Hepatocyte (in vitro differentiated cells): ENCODE measurements at regions not wholly inside any gene's neighbourhood (a gene's known extent, or its start where the extent isn't known, plus 50 kb on each side); places are given as distances from the start of the nearest gene placed in this dataset.
"Not testable (repeated sequence)": the region's sequence is repeated elsewhere in the genome, so short reads cannot be mapped to it uniquely, and the experiment has no call there.

Experiments used
- EZH2 ChIP-seq: fragments of 200-600 bp; sonication (generic); IDR thresholded peaks from 2 replicates; pipeline ENCODE4 v1.6.1; 2016; ENCODE audit warnings: antibody characterized with exemption, mild to moderate bottlenecking, borderline replicate concordance
- EZH2phosphoT487 ChIP-seq: fragments of 200-600 bp; sonication (generic); IDR thresholded peaks from one replicate; pipeline ENCODE4 v1.6.1; 2018; ENCODE audit warnings: antibody characterized with exemption, mild to moderate bottlenecking, low read depth, moderate library complexity; ENCODE audit not compliant: unreplicated experiment, severe bottlenecking
- TF ChIP-seq, protein P1 (sequence below): fragments of 200-600 bp; sonication (generic); IDR thresholded peaks from 2 replicates; pipeline ENCODE4 v1.5.1; 2016; ENCODE audit warnings: antibody characterized with exemption, mild to moderate bottlenecking; ENCODE audit not compliant: poor library complexity

DNA sequence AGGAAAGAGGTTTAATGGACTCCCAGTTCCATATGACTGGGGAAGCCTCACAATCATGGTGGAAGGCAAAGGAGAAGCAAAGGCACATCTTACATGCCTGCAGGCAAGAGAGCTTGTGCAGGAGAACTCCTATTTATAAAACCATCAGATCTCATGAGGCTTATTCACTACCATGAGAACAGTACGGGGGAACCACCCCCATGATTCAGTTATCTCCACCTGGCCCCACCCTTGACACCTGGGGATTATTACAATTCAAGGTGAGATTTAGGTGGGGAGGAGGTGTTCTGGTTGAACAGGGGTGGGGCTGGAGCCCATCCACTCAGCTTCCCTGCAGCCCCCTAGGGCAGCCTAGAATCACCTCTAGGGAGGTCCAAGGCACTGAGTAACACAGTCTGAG, 128.9 kb upstream of the KLF3 start:
- TF ChIP-seq, protein P1, sequence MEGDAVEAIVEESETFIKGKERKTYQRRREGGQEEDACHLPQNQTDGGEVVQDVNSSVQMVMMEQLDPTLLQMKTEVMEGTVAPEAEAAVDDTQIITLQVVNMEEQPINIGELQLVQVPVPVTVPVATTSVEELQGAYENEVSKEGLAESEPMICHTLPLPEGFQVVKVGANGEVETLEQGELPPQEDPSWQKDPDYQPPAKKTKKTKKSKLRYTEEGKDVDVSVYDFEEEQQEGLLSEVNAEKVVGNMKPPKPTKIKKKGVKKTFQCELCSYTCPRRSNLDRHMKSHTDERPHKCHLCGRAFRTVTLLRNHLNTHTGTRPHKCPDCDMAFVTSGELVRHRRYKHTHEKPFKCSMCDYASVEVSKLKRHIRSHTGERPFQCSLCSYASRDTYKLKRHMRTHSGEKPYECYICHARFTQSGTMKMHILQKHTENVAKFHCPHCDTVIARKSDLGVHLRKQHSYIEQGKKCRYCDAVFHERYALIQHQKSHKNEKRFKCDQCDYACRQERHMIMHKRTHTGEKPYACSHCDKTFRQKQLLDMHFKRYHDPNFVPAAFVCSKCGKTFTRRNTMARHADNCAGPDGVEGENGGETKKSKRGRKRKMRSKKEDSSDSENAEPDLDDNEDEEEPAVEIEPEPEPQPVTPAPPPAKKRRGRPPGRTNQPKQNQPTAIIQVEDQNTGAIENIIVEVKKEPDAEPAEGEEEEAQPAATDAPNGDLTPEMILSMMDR, result not testable (repeated sequence)
- not testable (repeated sequence) for TF ChIP-seq EZH2, EZH2phosphoT487
